Neuronal stem cell (in vitro differentiated cells): ENCODE measurements at regions not wholly inside any gene's neighbourhood (a gene's known extent, or its start where the extent isn't known, plus 50 kb on each side); places are given as distances from the start of the nearest gene placed in this dataset.
A peak's percentile ranks its signal among the peaks of the same experiment; 100 is the strongest.

Experiments used
- DNase-seq: peaks from one replicate; pipeline ENCODE4 v3.0.0-alpha.2; 2013; ENCODE audit warnings: low spot score
- H2AFZ ChIP-seq: one replicate; pipeline ENCODE4 v1.6.1; 2013; ENCODE audit warnings: mild to moderate bottlenecking, low read length, inconsistent platforms
- H2AK5ac ChIP-seq: 2 replicates; pipeline ENCODE4 v1.6.1; 2013; ENCODE audit warnings: low read depth, mild to moderate bottlenecking, inconsistent platforms, low read length, moderate library complexity, mixed read lengths
- H2BK120ac ChIP-seq: 2 replicates; pipeline ENCODE4 v1.6.1; 2013; ENCODE audit warnings: low read depth, mild to moderate bottlenecking, inconsistent platforms, low read length, moderate library complexity, mixed read lengths
- H2BK12ac ChIP-seq: one replicate; pipeline ENCODE4 v1.6.1; 2013; ENCODE audit warnings: low read length, inconsistent platforms
- H2BK15ac ChIP-seq: 2 replicates; pipeline ENCODE4 v1.6.1; 2013; ENCODE audit warnings: mild to moderate bottlenecking, low read length, inconsistent platforms, mixed read lengths
- H2BK5ac ChIP-seq: one replicate; pipeline ENCODE4 v1.6.1; 2013; ENCODE audit warnings: inconsistent platforms, mild to moderate bottlenecking, low read length, moderate library complexity
- H3K14ac ChIP-seq: one replicate; pipeline ENCODE4 v1.6.1; 2013; ENCODE audit warnings: low read length, inconsistent platforms
- H3K18ac ChIP-seq: 2 replicates; pipeline ENCODE4 v1.6.1; 2013; ENCODE audit warnings: low read length, inconsistent platforms
- H3K23ac ChIP-seq: 2 replicates; pipeline ENCODE4 v1.6.1; 2013; ENCODE audit warnings: low read depth, mild to moderate bottlenecking, mixed read lengths, low read length, inconsistent platforms; ENCODE audit not compliant: poor library complexity
- H3K27ac ChIP-seq: replicated peaks from 3 replicates; pipeline ENCODE4 v1.5.1; 2013; ENCODE audit warnings: low read length, inconsistent platforms
- H3K27me3 ChIP-seq, 3 experiments: 2 replicates each; pipeline ENCODE4 v1.6.1; 2013; ENCODE audit warnings: low read length in 3 of 3, mild to moderate bottlenecking in 2 of 3, inconsistent platforms in 1 of 3, low read depth in 1 of 3, mixed read lengths in 1 of 3, moderate library complexity in 1 of 3; ENCODE audit not compliant: control insufficient read depth in 3 of 3, insufficient read depth in 3 of 3
- H3K36me3 ChIP-seq, 2 donors: replicated peaks in 1 of 2; 2 replicates each; pipeline ENCODE4 v1.6.1; 2013; ENCODE audit warnings: low read length in 2 of 2; ENCODE audit not compliant: control insufficient read depth in 2 of 2, insufficient read depth in 2 of 2
- H3K4ac ChIP-seq: 2 replicates; pipeline ENCODE4 v1.6.1; 2013; ENCODE audit warnings: inconsistent platforms, mild to moderate bottlenecking, low read length, moderate library complexity
- H3K4me1 ChIP-seq, 2 donors: 1 replicate in 1 of 2; 2 replicates in 1 of 2; pipeline ENCODE4 v1.6.1; 2013; ENCODE audit warnings: low read length in 2 of 2, low read depth in 1 of 2; ENCODE audit not compliant: control insufficient read depth in 2 of 2, insufficient read depth in 1 of 2
- H3K4me2 ChIP-seq: one replicate; pipeline ENCODE4 v1.6.1; 2013; ENCODE audit warnings: mild to moderate bottlenecking, low read length, inconsistent platforms; ENCODE audit not compliant: insufficient read depth, poor library complexity, severe bottlenecking
- H3K4me3 ChIP-seq, 2 donors: 2 replicates each; pipeline ENCODE4 v1.5.1; 2013; ENCODE audit warnings: low read length in 2 of 2, mild to moderate bottlenecking in 2 of 2, inconsistent platforms in 1 of 2, moderate library complexity in 1 of 2
- H3K79me1 ChIP-seq: one replicate; pipeline ENCODE4 v1.6.1; 2013; ENCODE audit warnings: low read depth, mild to moderate bottlenecking, inconsistent platforms, low read length, moderate library complexity
- H3K9ac ChIP-seq: one replicate; pipeline ENCODE4 v1.6.1; 2013; ENCODE audit warnings: mild to moderate bottlenecking, low read depth, low read length, inconsistent platforms; ENCODE audit not compliant: poor library complexity
- H3K9me3 ChIP-seq, 2 donors: replicated peaks in 1 of 2; 2 replicates each; pipeline versions ENCODE3 to v1.6.1; 2013; ENCODE audit warnings: low read length in 2 of 2, mild to moderate bottlenecking in 2 of 2, inconsistent platforms in 1 of 2, low read depth in 1 of 2, mixed read lengths in 1 of 2, moderate library complexity in 1 of 2; ENCODE audit not compliant: control insufficient read depth in 2 of 2, insufficient read depth in 1 of 2
- H4K8ac ChIP-seq: one replicate; pipeline ENCODE4 v1.6.1; 2013; ENCODE audit warnings: low read depth, mild to moderate bottlenecking, inconsistent platforms, low read length, moderate library complexity
- H4K91ac ChIP-seq: one replicate; pipeline ENCODE4 v1.6.1; 2013; ENCODE audit warnings: low read length, low read depth, mild to moderate bottlenecking, inconsistent platforms; ENCODE audit not compliant: poor library complexity
- WGBS, 2 donors: extraction: QIAGEN DNeasy Blood & Tissue Kit; methylation state at CpG; one replicate each; pipeline ENCODE4 v1.1.7; 2013; ENCODE audit warnings: missing lambda C conversion rate in 2 of 2, mixed read lengths in 1 of 2; ENCODE audit not compliant: insufficient read length in 2 of 2, insufficient replicate concordance in 1 of 2; ENCODE audit errors: extremely low coverage in 2 of 2; 5-methylcytosine and 5-hydroxymethylcytosine counted together

DNA sequence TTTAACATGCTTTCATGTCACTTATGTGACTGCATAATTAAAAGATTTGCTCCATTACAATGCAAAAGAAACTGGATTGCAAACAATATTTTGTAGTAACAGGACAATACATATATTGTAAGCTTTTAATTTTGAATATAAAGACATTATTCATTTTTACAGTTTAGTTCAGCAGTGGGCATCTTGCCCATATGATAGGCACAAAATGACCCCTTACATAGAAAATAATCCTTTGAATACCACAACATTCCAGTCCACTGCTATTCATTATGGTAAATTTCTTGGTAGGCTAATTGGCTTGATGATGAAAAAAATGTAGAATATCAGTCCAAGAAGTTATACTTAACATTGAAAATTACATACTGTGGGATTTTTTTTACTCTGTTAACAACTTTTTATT, 74.1 kb upstream of the LAMA2 start:
- no peak overlapping the region for H2AK5ac ChIP-seq
- H3K4me3 ChIP-seq: no peak overlapping the region
- no peak overlapping the region for H2BK12ac ChIP-seq
- H2BK120ac ChIP-seq: no peak overlapping the region
- H2AFZ ChIP-seq: no peak overlapping the region
- H3K4ac ChIP-seq: no peak overlapping the region
- DNase-seq: no peak
- H3K14ac ChIP-seq: no peak overlapping the region
- H3K4me1 ChIP-seq: no peaks in the 10 kb centered on the region
- peaks cover 0 to 2% of the 10 kb centered on the region in 2 donors for H3K36me3 ChIP-seq
- H3K9ac ChIP-seq: no peak overlapping the region
- no peak overlapping the region for H4K8ac ChIP-seq
- no peaks in the 10 kb centered on the region for H3K79me1 ChIP-seq
- H2BK15ac ChIP-seq: no peak overlapping the region
- no peak overlapping the region for H2BK5ac ChIP-seq
- no peaks in the 10 kb centered on the region for H3K27me3 ChIP-seq
- H3K23ac ChIP-seq: no peak overlapping the region
- no peak overlapping the region for H3K27ac ChIP-seq
- H3K9me3 ChIP-seq: peaks cover 0 to 1% of the 10 kb centered on the region in 2 donors
- H3K4me2 ChIP-seq: no peak overlapping the region
- H3K18ac ChIP-seq: no peak overlapping the region
- no peak overlapping the region for H4K91ac ChIP-seq

DNA sequence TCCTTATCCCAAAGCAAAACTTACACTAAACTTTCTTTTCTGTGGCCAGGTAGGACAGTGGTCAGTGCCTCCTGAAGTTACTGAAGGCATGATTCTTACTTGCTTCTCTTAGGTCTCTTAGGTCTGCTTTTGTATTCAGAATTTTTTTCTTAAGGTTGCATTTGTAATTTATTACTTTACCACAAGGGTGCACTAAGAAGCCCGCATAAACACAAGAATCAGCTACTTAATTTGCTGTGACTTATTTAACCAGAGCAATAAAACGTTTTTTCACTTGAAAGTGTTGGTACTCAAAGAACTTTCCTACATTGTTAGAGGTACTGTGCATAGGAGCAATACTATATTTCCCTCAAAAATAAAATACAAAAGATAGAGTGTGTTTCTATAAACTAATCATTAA, 75.4 kb upstream of the LAMA2 start:
- no peaks in the 10 kb centered on the region for H3K9me3 ChIP-seq
- no peak overlapping the region for H3K14ac ChIP-seq
- H2AFZ ChIP-seq: no peak overlapping the region
- H3K4ac ChIP-seq: no peak overlapping the region
- no peaks in the 10 kb centered on the region for H3K4me1 ChIP-seq
- no peak overlapping the region for H3K9ac ChIP-seq
- H2BK12ac ChIP-seq: no peak overlapping the region
- no CpG with 5 or more reads among the region's 2 CpGs for WGBS, 2 donors
- H3K4me3 ChIP-seq: no peak overlapping the region
- peak; percentile 6 for DNase-seq
- H2BK15ac ChIP-seq: no peak overlapping the region
- H4K8ac ChIP-seq: no peak overlapping the region
- no peak overlapping the region for H2AK5ac ChIP-seq
- H3K27ac ChIP-seq: no peak overlapping the region
- no peak overlapping the region for H2BK120ac ChIP-seq
- no peak overlapping the region for H4K91ac ChIP-seq
- no peak overlapping the region for H3K4me2 ChIP-seq
- no peak overlapping the region for H3K23ac ChIP-seq
- H3K79me1 ChIP-seq: no peaks in the 10 kb centered on the region
- no peak overlapping the region for H3K18ac ChIP-seq
- no peaks in the 10 kb centered on the region for H3K36me3 ChIP-seq
- no peak overlapping the region for H2BK5ac ChIP-seq
- no peaks in the 10 kb centered on the region for H3K27me3 ChIP-seq

DNA sequence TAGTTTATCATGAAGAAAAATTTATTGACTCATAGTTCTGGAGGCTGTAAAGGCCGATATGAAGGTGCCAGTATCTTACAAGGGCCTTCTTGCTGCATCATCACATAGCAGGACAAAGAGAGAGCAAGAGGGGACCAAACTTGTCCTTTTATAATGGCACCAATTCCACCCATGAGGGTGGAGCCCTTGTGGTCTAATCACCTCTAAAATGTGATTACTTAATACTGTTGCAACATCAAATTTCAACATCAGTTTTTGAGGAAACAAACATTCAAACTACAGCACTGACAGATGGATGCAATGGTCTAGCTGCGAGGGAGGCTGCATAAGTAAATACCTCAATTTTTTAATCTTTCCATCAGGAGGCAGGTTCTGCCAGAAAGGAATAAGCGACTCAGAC, 76.7 kb upstream of the LAMA2 start:
- no peak for DNase-seq
- WGBS, 2 donors: no CpG with 5 or more reads among the region's 3 CpGs

DNA sequence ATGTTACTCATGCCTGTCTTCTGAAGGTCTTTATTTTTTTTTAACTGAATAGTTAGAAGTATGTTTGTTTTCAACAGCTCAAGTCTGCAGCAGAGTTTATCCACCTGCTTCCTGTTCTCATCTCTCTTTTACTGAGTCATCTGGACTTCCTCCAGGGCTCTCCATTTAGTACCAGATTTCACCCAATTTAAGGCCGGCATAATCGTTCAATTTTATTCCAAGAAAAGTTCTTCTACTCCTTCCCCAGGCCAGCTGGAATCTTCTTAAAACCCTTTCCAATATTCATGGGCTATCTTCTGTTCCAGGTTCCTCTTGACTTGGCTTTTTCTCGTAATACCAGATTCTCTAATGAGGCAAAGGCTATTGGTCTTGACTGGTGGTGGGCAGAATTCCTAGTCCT, 79.0 kb upstream of the LAMA2 start:
- Histone ChIP-seq H2AFZ (no peak overlapping the region), H2AK5ac (no peak overlapping the region), H4K91ac (no peak overlapping the region), H2BK12ac (no peak overlapping the region), H3K23ac (no peak overlapping the region), H3K36me3 (no peaks in the 10 kb centered on the region), H2BK15ac (no peak overlapping the region), H3K4me3 (no peak overlapping the region), H3K4me1 (no peaks in the 10 kb centered on the region), H3K14ac (no peak overlapping the region), H3K4ac (no peak overlapping the region), H3K27me3 (no peaks in the 10 kb centered on the region), H3K27ac (no peak overlapping the region), H3K4me2 (no peak overlapping the region), H2BK5ac (no peak overlapping the region), H4K8ac (no peak overlapping the region), H3K9ac (no peak overlapping the region), H2BK120ac (no peak overlapping the region), H3K79me1 (no peaks in the 10 kb centered on the region), H3K9me3 (no peaks in the 10 kb centered on the region), H3K18ac (no peak overlapping the region)
- DNase-seq: no peak
- WGBS, 2 donors: no CpG with 5 or more reads among the region's 3 CpGs

More for the DNA sequence above, 76.7 kb upstream of the LAMA2 start:
- Histone ChIP-seq H2BK120ac (no peak overlapping the region), H4K91ac (no peak overlapping the region), H2BK15ac (no peak overlapping the region), H2AK5ac (no peak overlapping the region), H3K4me1 (no peaks in the 10 kb centered on the region), H2BK12ac (no peak overlapping the region), H3K4me3 (no peak overlapping the region), H4K8ac (no peak overlapping the region), H3K9me3 (no peaks in the 10 kb centered on the region), H3K4ac (no peak overlapping the region), H3K14ac (no peak overlapping the region), H3K79me1 (no peaks in the 10 kb centered on the region), H3K27ac (no peak overlapping the region), H3K18ac (no peak overlapping the region), H2BK5ac (no peak overlapping the region), H3K4me2 (no peak overlapping the region), H3K36me3 (no peaks in the 10 kb centered on the region), H3K27me3 (no peaks in the 10 kb centered on the region), H3K23ac (no peak overlapping the region), H2AFZ (no peak overlapping the region), H3K9ac (no peak overlapping the region)
